NCI-H510A treated with DMSO at 0.1 percent for 48 hours (cell line): ENCODE measurements at regions not wholly inside any gene's neighbourhood (a gene's known extent, or its start where the extent isn't known, plus 50 kb on each side); places are given as distances from the start of the nearest gene placed in this dataset.
"Not testable (repeated sequence)": the region's sequence is repeated elsewhere in the genome, so short reads cannot be mapped to it uniquely, and the experiment has no call there.

Experiments
- DNase-seq: peaks from one replicate; lab custom pipeline; 2025; lab: John Stamatoyannopoulos, UW

DNA sequence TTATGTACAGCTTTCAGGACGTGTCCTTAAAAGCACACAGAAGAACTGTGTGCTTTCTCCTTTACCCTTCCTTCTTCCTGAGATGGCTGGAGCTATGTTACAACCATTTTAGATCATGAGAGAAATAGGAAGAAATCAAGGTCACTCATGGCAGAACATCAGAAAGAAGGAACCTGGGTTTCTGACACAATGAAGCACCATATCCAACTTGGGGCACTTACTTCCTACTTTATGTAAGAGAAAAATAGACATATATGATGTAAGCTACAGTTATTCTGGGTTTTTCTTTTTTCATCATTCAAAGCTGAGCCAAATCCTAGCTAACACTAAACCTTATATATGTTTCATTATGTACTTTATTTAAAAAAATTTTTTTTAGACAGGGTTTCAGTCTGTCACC is 79.5 kb downstream of the FAM161A start:
- DNase-seq, result no peak

DNA sequence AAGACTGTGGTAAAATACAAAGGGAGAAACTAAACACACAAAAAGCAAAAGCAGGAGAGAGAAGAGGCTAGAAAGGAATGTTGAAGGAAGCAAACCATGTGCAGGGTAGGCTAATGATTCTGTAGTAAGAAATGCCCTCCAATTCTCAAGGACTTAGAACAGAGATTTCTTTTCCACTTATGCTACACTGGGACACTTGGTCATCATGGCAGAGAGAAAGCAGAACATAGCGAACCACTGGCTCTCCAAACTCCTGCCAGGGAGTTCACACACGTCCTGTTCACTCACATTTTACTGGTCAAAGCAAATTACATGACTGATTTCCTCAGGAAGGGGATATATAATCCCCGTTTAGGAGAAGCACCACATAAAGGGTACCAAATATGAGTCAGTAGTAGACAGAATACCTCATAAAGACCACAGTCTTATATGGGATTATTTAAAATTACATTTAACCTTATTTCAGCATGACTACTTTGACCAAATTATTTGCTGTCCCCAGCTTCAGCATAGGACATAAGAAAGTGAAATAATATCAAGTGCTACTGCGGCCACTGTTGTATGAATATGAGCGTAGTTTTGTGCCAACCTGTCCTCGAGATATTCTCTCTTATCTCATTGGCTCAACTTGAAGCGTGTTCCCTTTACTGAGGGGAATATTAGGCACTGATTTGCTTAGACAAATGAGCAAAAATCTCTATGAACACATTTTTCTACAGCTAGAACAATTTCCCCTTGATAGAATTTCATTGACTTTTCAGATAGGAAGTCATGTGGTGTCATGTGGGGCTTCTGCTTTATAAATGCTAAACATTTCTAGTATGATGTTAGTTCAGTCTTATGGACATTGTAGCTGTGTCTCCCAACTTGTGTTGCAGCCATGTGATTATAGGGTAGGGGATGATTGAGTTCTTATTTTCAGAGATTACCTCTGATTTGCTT is 81.7 kb downstream of the FAM161A start:
- no peak for DNase-seq

DNA sequence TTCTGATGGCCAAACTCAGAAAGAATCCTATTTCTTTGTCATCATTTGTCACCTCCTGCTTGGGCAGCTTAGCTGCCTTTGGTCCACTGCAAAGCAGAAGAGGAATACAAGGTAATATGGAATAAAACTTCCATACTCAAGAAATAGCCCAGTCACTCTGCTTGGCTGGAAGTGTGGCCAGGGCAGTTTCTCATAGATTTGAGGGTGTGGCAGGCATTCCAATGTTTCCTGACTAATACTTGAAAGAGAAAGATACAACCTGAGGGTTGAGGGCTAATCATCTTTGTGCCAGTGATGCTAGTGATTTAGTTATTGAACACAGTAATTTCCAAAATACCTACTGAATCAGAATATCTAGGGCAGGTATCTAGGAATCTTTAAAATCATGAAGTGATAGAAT is 83.1 kb downstream of the FAM161A start:
- no peak for DNase-seq

DNA sequence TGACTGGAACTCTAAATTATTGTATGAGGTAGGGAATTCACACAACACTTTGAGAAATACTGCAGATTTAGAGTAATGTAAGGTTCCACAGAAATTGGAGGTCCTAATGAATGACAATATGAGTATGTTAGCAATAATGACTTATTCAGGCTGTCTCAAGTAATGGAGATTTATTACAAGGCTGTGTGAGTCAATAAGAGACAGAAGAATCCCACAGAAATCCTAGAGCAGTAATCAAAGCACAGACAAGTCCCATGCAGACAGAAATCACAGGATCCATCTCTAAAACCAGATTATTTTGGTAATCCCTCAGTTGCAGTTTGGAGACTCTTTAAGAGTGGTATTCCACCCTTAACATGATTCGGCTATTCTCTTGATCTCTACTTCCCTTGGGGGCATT is 83.6 kb downstream of the FAM161A start:
- DNase-seq, result no peak

DNA sequence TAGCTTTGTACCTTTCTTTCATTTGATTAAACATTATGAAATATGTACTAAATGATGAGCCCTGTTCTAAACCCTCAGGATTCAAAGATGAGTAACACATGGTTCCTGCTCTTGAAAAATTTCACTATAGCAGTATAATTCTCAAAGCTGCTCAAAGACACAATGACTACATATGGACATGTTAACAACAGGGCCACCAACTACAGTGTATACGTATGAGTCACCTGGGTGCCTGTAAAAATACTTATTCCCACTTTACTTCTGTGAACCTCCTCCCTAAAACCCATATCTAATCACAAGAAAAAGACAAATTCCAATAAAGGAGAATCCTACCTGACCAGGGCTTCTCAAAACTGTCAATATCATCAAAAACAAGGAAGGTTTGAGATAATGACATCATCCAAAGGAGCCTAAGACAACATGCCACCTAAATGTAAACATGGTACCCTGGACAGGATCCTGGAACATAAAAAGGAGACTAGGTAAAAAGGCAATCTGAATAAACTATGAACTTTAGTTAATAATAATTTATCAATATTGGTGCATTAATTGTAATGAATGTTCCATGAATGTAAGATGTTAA is 84.7 kb downstream of the FAM161A start:
- no peak for DNase-seq

DNA sequence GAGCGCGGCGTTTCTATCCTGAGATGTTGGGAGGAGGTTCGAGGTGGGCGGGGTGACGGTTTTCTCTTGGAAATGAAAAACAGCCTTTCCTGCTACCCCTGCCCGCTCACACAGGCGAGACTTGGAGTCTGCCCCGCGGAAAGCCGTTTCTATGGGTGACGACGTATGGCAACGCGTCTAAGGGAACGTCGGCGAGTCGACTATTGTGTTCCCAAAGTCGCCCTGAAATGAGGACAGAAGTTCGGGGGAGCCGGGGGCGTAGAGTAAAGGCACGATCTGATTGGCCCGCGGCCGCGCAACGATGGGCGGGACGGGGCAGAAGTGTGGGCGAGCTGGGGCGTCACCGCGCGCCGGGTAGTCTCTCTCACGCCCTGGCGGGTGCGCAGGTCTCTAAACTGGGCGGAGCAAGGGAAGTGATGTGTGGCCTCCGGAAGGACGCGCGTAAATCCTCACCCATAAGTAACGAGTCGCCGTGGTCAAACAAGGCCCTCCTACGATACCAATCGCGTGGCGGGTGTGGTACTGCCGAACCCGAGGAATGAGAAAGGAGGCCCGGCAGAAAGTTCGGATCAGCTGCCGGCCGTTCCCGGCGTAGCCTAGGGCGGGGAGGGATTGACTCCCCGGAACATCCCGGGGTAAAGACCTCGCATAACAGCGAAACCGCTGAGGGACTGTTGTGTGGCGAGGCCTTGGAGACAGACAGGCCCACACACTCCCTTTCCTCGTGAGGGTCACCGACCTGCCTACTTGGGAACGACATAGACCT is 89.6 kb downstream of the FAM161A start:
- DNase-seq, result peak; percentile 98

DNA sequence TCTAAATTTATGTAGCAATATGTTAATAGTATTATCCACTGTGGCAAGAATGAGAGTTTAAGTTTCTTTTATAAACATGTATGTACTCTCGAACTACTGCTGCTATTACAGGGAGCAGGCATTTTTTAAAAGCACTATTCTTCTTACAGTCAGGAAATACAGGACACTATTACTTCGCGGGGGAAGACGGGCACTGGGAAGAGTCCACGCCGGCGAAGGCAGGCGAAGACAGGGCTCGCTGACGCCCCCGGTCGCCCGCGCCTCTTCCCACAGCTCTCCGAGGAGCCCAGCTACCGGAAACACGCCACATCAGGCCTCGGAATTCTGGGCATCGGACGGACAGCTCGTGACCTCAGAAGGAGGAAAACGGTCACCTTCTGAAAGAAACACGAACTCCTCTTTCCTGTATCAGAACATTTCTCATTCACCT is 90.2 kb downstream of the FAM161A start:
- no peak for DNase-seq

DNA sequence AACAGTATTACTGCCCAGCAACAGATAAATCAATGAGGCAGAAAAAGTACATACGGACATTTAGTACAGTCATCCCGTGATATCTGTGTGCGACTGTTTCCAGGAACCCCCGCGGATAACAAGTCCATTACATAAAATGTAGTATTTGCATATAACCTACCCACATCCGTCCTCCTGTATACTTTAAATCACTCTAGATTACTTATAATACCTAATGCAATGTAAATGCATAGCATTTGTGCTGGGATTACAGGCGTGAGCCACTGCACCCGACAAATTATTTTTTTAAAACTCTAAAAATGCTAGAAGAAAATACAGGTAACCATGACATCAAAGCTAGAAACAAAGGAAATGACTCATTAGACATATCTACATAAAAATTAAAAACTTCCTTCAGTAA is 91.6 kb downstream of the FAM161A start:
- DNase-seq, result no peak

DNA sequence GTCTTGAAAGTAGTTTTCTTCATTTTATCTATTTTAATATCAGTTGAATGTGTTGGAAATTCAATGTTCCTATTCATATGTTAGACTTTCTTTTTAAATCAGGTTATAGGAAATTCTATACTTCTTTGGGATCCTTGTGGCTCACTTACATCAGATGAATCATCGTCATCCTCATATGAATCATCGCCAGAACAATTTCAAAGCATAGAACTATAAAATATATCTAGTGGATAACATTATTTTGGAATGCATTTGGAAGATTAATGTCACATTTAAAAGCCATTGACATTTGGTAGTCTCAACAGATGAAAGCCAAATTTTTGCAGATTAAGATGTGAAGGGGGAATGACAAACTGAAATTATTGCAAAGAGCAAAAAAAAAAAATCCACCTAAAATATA is 94.1 kb downstream of the FAM161A start:
- DNase-seq, result no peak

DNA sequence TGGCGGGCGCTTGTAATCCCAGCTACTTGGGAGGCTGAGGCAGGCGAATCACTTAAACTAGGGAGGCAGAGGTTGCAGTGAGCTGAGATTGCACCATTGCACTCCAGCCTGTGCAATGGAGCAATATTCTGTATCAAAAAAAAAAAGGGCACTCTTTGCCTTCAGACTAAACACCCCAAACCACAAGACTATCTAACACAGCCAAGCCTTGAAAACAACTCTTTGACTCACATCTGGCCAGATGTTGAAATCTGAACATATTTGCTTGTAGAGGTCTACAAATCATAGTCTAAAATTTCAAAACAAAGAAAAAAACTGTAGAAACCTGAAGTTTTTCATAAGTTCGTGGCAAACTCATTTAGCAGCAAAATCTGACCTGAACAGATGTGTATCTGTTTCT is 94.9 kb downstream of the FAM161A start:
- no peak for DNase-seq

DNA sequence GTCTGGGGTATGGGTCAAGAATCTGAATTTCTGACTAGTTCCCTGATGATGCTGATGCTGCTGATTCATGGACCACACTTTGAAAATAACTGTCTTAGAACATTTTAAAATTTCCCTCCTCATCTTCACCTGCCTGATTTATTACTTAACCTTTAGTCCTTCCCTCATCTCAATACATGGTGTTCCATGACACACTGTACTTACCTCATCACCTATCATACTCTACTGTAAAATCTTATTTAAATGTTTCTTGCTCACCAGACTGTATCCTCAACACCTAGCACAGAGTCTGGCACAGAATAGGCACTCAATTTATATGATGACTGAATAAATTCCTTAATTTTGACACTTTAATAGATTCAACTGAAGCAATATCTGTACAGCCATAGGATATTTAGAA is 95.7 kb downstream of the FAM161A start:
- DNase-seq, result no peak

DNA sequence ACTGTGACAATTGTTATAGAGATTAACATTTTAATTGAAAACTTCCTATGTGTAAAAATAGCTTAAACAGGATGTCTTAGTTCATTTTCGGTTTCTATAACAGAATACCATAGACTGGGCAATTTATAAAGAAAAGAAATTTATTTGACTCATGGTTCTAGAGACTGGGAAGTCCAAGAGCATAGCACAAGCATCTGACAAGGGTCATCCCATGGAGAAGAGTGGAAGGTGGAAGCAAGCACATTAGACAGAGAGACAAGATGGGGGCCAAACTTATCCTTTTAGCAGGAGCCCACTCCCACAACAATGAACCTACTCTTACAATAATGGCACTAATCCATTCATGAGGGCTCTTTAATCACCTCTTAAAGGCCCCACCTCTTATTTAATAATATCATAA is 100.3 kb downstream of the FAM161A start:
- no peak for DNase-seq

DNA sequence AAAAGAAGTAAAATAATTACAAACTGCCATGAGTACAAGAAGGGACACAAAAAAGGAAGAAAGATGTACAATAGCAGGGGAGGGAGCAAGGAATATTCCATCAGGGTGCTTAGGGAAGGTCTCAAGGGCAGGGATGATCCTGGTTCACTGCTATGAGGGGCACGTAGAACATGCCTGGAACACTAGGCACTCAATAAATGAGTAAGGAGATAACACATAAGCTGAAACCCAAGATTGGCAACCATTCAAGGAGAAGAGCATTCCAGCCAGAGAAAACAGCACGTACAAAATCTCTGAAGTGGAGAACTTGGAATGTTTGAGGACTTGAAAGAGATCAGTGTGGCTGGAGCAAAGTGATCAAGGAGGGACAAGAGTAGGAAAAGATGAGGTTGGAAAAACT is 103.2 kb downstream of the FAM161A start:
- DNase-seq, result no peak

DNA sequence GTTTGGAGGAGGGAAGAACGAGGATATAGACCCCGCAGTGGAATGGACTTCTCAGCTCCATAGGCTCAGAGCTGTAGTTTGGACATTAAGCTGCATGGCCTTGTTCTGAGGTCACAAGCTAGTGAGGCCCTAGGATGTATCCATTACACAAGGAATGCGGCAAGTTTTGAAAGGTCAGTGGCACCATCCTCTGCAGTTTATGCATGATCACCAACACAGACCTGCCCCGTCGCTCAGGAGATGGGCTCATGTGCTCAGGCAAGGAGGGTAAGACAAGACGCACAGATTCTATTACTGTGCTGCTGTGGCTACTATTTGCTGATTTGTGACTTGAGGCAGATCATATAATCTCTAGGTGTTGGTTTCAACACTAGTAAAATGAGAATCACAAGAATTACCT is 110.9 kb downstream of the FAM161A start:
- DNase-seq, result no peak

DNA sequence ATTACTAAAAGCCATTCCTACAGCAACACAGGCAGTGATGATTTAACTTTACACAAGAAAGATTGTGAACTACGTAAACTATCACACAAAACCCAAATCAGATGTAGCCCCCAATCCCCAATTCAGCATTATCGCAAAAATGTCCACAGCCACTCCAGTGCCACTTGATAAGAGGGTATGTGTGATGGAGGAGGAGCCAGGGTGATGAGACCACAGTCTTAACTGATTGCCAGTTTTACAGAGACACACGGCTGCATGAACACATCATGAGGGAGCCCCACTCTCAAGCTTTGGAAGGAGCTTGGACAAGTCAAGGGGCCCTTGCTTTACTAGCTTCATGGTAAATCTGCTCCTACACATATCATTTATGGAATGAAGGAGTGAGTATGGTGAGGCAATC is 116.0 kb downstream of the FAM161A start:
- DNase-seq, result no peak

DNA sequence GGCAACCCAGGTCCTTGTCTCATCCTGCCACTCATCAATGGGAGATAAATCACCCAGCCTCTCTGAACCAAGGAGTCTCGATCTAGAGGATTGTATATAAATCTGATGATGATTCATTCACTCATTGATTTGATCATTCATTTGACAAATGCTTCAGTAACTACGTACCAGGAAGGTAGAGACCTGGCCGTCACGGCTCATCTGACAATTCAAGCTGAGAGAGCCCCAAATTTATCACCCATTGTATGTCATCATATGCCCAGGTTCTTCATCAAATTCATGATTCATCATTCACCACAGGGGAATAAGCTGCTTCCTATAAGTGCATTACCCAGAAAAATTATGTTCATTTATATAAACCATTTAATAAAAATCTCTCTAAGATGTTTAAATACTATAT is 116.9 kb downstream of the FAM161A start:
- DNase-seq, result no peak

DNA sequence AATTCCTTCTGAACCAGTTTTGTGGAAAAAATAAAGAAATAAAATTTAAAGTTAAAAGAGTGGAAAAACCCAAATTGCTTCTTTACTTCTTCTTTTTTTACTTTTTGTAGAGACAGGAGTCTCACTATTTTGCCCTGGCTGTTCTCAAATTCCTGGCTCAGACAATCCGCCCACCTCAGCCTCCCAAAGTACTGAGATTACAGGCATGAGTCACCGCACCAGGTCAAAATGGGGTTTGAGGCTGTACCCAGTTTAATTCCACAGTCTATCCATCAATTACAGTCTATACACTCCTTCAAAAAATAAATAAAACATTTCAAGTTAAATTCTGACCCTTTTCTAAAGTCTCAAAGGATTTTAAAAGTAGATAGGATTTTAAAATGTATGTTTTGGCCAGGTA is 120.3 kb downstream of the FAM161A start:
- DNase-seq, result no peak

DNA sequence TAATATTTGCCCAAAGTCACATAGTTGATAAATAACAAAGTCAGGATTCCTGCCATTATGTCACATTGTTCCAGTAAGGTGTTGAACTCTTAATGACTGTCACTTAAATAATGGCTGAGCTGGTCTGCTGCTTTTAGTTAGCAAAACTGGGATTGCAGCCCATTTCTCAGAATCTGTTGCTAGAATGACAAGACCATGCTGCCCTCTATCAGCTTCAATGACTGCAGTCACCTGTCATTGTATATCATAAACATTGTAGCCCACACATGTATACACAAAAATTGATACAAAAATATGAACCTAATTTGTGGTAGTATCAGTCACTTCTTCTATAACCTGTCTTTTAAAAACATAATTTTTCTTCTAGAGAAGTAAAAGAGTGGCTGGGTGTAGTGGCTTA is 121.1 kb downstream of the FAM161A start:
- no peak for DNase-seq

DNA sequence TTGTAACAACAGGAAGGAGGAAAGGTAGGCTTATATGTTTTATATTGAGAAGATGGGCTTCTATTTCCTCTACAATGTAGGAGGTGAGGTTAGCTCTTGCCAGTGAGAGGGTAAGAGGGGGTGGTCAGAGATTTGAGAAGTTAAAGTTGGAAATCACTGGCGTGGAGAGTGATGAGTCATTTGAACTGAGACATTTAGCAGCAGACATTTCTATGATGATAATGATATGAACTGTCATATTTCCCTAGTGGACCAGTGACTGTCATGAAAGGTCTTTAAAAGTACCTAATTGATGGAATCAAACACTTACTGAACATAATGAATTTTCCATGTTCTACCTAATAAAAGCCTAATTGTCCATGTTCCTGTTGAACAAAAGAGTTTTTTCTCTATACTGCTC is 126.1 kb downstream of the FAM161A start:
- DNase-seq, result no peak

DNA sequence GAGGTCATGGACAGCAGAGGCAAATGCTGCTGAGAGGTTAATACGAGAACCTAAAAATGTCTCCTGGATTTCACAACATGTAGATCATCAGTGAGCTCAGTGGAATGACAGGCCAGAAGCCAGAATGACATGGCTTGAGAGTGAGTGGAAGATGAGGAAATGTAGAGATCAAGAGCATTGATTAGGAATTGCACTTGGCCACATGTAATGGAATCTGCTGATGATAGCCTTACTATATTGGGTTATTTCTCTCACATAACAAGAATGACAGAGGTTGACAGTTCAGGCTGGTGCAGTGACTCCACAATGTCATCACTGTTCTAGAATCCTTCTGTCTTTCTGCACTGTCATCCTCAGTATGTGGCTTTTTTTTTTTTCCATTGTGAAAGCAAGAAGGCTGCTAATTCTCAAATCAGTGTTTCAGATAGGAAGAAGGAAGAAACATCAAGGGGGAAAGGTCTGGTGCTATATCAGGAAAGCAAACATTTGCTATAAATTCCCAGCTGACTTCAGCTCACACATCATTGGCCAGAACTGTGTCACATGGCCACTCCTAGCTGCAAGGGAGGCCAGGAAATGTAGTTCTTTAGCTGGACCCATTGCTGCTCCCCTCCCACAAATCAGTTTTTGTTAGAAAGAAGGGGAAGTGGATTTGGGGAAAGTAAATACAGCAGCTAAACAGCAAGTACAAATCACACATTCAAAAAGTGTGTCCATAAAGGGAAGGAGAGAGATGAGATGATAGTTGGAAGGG is 127.2 kb downstream of the FAM161A start:
- no peak for DNase-seq

DNA sequence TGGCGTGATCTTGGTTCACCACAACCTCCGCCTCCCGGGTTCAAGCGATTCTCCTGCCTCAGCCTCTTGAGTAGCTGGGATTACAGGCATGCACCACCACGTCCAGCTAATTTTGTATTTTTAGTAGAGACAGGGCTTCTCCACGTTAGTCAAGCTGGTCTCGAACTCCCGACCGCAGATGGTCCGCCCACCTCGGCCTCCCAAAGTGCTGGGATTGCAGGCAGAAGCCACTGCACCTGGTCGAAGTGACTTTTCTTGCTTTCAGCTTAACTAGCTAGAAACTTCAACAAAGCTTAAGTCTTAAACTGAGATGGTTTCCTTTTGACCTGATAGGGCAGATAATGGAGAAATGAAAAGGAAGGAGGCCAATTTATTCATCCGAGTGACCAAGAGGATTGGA is 130.5 kb downstream of the FAM161A start:
- not testable (repeated sequence) for DNase-seq

DNA sequence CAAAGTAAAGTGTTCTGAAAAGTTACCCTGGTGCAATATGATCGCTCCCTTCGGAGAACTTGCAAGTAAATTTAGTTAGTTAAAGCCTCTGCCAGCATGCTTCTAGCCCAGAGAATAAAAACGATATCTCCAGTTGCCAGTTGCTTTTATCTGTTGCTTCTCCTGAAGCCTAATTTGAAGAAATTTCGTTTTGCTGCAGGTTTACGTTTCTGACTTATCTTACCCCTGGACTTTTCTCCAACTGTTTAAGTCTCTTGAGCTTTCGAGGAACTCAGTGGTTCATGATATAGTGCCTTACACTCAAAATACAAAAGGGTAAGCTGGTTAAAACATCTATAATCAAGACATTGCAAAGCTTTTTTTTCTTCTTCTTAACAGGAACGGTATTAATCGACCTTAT is 131.1 kb downstream of the FAM161A start:
- DNase-seq, result no peak
